Natural killer cell (primary cell): ENCODE measurements at regions not wholly inside any gene's neighbourhood (a gene's known extent, or its start where the extent isn't known, plus 50 kb on each side); places are given as distances from the start of the nearest gene placed in this dataset.

Source experiments
- ATAC-seq, 3 donors: fragments of 150-1000 bp in 2 of 3; fragments of 200-7000 bp in 1 of 3; cut with Tn5 transposase; 1 replicate in 1 of 3; 2 replicates in 2 of 3; pipeline ENCODE4 v1.10.0; 2021; ENCODE audit warnings: mild to moderate bottlenecking in 2 of 3, moderate library complexity in 2 of 3
- DNase-seq, 2 donors: peaks; one replicate each; pipeline versions ENCODE4 v3.0.0 to v3.0.0-alpha.2; 2013 to 2021; ENCODE audit warnings: mixed read lengths in 1 of 2
- H3K27ac ChIP-seq: one replicate; pipeline ENCODE4 v1.5.1; 2013; ENCODE audit warnings: mild to moderate bottlenecking, low read length
- H3K27me3 ChIP-seq: one replicate; pipeline ENCODE4 v1.6.1; 2013; ENCODE audit warnings: low read length; ENCODE audit not compliant: control insufficient read depth, insufficient read depth
- H3K36me3 ChIP-seq: one replicate; pipeline ENCODE4 v1.6.1; 2013; ENCODE audit warnings: low read length; ENCODE audit not compliant: control insufficient read depth, insufficient read depth
- H3K4me1 ChIP-seq: one replicate; pipeline ENCODE4 v1.6.1; 2013; ENCODE audit warnings: low read length; ENCODE audit not compliant: control insufficient read depth, insufficient read depth
- H3K4me3 ChIP-seq: one replicate; pipeline ENCODE4 v1.5.1; 2013; ENCODE audit warnings: low read length
- H3K9me3 ChIP-seq: one replicate; pipeline ENCODE4 v1.6.1; 2013; ENCODE audit warnings: low read length; ENCODE audit not compliant: control insufficient read depth, insufficient read depth
- H3K27ac Mint-ChIP-seq, 2 donors: one replicate each; pipeline ENCODE4 v1.8.0; 2022; ENCODE audit warnings: mild to moderate bottlenecking in 2 of 2, mixed read lengths in 2 of 2, moderate library complexity in 1 of 2
- H3K27me3 Mint-ChIP-seq, 2 donors: one replicate each; pipeline ENCODE4 v1.8.0; 2022; ENCODE audit warnings: low read depth in 2 of 2, mixed read lengths in 2 of 2
- H3K36me3 Mint-ChIP-seq: one replicate; pipeline ENCODE4 v1.8.0; 2022; ENCODE audit warnings: mixed read lengths
- H3K4me1 Mint-ChIP-seq, 2 donors: one replicate each; pipeline ENCODE4 v1.8.0; 2022; ENCODE audit warnings: mixed read lengths in 2 of 2
- H3K4me3 Mint-ChIP-seq: one replicate; pipeline ENCODE4 v1.8.0; 2022; ENCODE audit warnings: mild to moderate bottlenecking, moderate library complexity, mixed read lengths
- H3K9me3 Mint-ChIP-seq, 2 donors: one replicate each; pipeline ENCODE4 v1.8.0; 2022; ENCODE audit warnings: mixed read lengths in 2 of 2
- WGBS: methylation state at CpG from one replicate; pipeline ENCODE4 v1.1.7; 2013; ENCODE audit warnings: missing lambda C conversion rate; ENCODE audit not compliant: insufficient coverage; 5-methylcytosine and 5-hydroxymethylcytosine counted together
- intact Hi-C: fragments of 100-400 bp; cut with micrococcal nuclease; formaldehyde crosslinking; loops from one replicate; pipeline ENCODE4 v1.14.2; 2022
- TF ChIP-seq, protein P1 (sequence below): fragments of 200-600 bp; IDR thresholded peaks from one replicate; pipeline ENCODE4 v1.8.0; 2022; ENCODE audit warnings: antibody characterized with exemption

GRCh38 chr7:54904986-54905385, 113.8 kb upstream of the EGFR start:
- Mint-ChIP-seq H3K36me3 (peaks cover 9% of the 10 kb centered on the region), H3K9me3 (peaks cover 2 to 5% of the 10 kb centered on the region in 2 donors), H3K4me1 (no peaks in the 10 kb centered on the region), H3K4me3 (no peak overlapping the region), H3K27ac (no peak overlapping the region), H3K27me3 (no peaks in the 10 kb centered on the region)
- ATAC-seq (no peak), DNase-seq (no peak)
- no peaks in the 10 kb centered on the region for H3K4me1 ChIP-seq
- TF ChIP-seq, protein P1, sequence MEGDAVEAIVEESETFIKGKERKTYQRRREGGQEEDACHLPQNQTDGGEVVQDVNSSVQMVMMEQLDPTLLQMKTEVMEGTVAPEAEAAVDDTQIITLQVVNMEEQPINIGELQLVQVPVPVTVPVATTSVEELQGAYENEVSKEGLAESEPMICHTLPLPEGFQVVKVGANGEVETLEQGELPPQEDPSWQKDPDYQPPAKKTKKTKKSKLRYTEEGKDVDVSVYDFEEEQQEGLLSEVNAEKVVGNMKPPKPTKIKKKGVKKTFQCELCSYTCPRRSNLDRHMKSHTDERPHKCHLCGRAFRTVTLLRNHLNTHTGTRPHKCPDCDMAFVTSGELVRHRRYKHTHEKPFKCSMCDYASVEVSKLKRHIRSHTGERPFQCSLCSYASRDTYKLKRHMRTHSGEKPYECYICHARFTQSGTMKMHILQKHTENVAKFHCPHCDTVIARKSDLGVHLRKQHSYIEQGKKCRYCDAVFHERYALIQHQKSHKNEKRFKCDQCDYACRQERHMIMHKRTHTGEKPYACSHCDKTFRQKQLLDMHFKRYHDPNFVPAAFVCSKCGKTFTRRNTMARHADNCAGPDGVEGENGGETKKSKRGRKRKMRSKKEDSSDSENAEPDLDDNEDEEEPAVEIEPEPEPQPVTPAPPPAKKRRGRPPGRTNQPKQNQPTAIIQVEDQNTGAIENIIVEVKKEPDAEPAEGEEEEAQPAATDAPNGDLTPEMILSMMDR: no peak
- no peaks in the 10 kb centered on the region for H3K9me3 ChIP-seq
- H3K36me3 ChIP-seq: no peaks in the 10 kb centered on the region
- intact Hi-C loops: no loop called here
- peaks cover 2% of the 10 kb centered on the region for H3K27me3 ChIP-seq
- no peak overlapping the region for H3K4me3 ChIP-seq
- 84% methylated on average over 7 of the region's 7 CpGs for WGBS
- no peak overlapping the region for H3K27ac ChIP-seq

- Mint-ChIP-seq H3K4me1 (no peaks in the 10 kb centered on the region), H3K36me3 (peaks cover 9% of the 10 kb centered on the region), H3K9me3 (peaks cover 2 to 5% of the 10 kb centered on the region in 2 donors), H3K27ac (no peak overlapping the region), H3K4me3 (no peak overlapping the region), H3K27me3 (no peaks in the 10 kb centered on the region)
- Histone ChIP-seq H3K4me1 (no peaks in the 10 kb centered on the region), H3K36me3 (no peaks in the 10 kb centered on the region), H3K4me3 (no peak overlapping the region), H3K27ac (no peak overlapping the region), H3K27me3 (peaks cover 2% of the 10 kb centered on the region), H3K9me3 (no peaks in the 10 kb centered on the region)
- DNase-seq: no peak
- ATAC-seq: no peak
- TF ChIP-seq, protein P1: no peak
- intact Hi-C loops: no loop called here
- 91% methylated on average over 4 of the region's 4 CpGs for WGBS
Observed at GRCh38 chr7:54906963-54907362, 111.9 kb upstream of the EGFR start.

DNA sequence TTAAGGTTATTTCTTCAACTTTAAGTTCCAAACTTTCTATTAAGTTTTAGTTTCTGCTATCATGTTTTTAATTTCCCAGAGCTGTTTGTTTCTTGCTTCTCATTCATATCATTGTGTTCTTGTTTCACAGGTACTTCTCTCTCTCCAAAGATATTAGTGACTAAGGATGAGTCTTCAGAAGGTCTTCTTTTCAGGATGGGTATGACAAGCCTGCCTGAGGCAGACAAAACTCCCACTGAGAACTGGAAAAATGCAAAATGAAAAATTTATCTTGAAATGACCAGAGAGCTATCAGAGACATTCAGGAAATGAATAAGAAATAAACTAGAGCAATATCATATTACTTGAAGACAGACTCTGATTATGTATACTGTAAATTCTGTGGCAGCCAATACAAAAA, 110.8 kb upstream of the EGFR start:
- H3K27me3 ChIP-seq: peaks cover 2% of the 10 kb centered on the region
- no peaks in the 10 kb centered on the region for H3K4me1 ChIP-seq
- no peaks in the 10 kb centered on the region for H3K36me3 ChIP-seq
- ATAC-seq: no peak
- Mint-ChIP-seq H3K36me3 (peaks cover 9% of the 10 kb centered on the region), H3K9me3 (peaks cover 2 to 5% of the 10 kb centered on the region in 2 donors), H3K4me3 (no peak overlapping the region), H3K27ac (no peak overlapping the region), H3K27me3 (no peaks in the 10 kb centered on the region), H3K4me1 (no peaks in the 10 kb centered on the region)
- TF ChIP-seq, protein P1: no peak
- no peak overlapping the region for H3K4me3 ChIP-seq
- DNase-seq: no peak
- no peaks in the 10 kb centered on the region for H3K9me3 ChIP-seq
- no peak overlapping the region for H3K27ac ChIP-seq
- intact Hi-C loops: no loop called here

- intact Hi-C loops: no loop called here
- Mint-ChIP-seq H3K27ac (no peak overlapping the region), H3K4me1 (no peaks in the 10 kb centered on the region), H3K4me3 (no peak overlapping the region), H3K9me3 (peaks cover 2 to 5% of the 10 kb centered on the region in 2 donors), H3K36me3 (peaks cover 9% of the 10 kb centered on the region), H3K27me3 (no peaks in the 10 kb centered on the region)
- Histone ChIP-seq H3K4me1 (no peaks in the 10 kb centered on the region), H3K4me3 (no peak overlapping the region), H3K9me3 (no peaks in the 10 kb centered on the region), H3K27ac (no peak overlapping the region), H3K27me3 (peaks cover 2% of the 10 kb centered on the region), H3K36me3 (no peaks in the 10 kb centered on the region)
- 63% methylated on average over 1 of the region's 2 CpGs for WGBS
- TF ChIP-seq, protein P1: no peak
- no peak for DNase-seq
- no peak for ATAC-seq
Observed at GRCh38 chr7:54908760-54909438, 109.9 kb upstream of the EGFR start.
